WTC11 (cell line): ENCODE measurements at regions not wholly inside any gene's neighbourhood (a gene's known extent, or its start where the extent isn't known, plus 50 kb on each side); places are given as distances from the start of the nearest gene placed in this dataset.

ENCODE experiments used
- ATAC-seq: fragments of 200-7000 bp; cut with Tn5 transposase; 2 replicates; pipeline ENCODE4 v1.10.0; 2021; ENCODE audit warnings: mild to moderate bottlenecking, moderate library complexity
- CTCF ChIA-PET: fragments of 300-600 bp; sonication (Branson Sonifier 250); formaldehyde crosslinking; loops from one replicate; lab custom pipeline; 2021; ENCODE audit warnings: antibody characterized with exemption; lab: Charles Lee
- POLR2A ChIA-PET: fragments of 350-600 bp; sonication (Branson Sonifier 250); formaldehyde crosslinking; loops from one replicate; lab custom pipeline; 2021; ENCODE audit warnings: antibody characterized with exemption; lab: Charles Lee
- DNase-seq: peaks from one replicate; pipeline ENCODE4 v3.0.0; 2021; ENCODE audit warnings: low spot score
- H3K27ac Mint-ChIP-seq: 2 replicates; pipeline ENCODE4 v1.8.0; 2021; ENCODE audit warnings: mixed read lengths
- H3K27me3 Mint-ChIP-seq: 2 replicates; pipeline ENCODE4 v1.8.0; 2021; ENCODE audit warnings: low read depth, mild to moderate bottlenecking, moderate library complexity, mixed read lengths
- H3K36me3 Mint-ChIP-seq: 2 replicates; pipeline ENCODE4 v1.8.0; 2021; ENCODE audit warnings: mixed read lengths
- H3K4me1 Mint-ChIP-seq: 2 replicates; pipeline ENCODE4 v1.8.0; 2022; ENCODE audit warnings: mixed read lengths
- H3K4me3 Mint-ChIP-seq: 2 replicates; pipeline ENCODE4 v1.8.0; 2021; ENCODE audit warnings: mild to moderate bottlenecking, moderate library complexity, mixed read lengths
- H3K9me3 Mint-ChIP-seq: 2 replicates; pipeline ENCODE4 v1.8.0; 2021; ENCODE audit warnings: mixed read lengths
- GABPB1 ChIP-seq: sonication (generic); formaldehyde crosslinking; IDR thresholded peaks from 2 replicates; pipeline ENCODE4 v1.8.1; 2023; ENCODE audit warnings: mild to moderate bottlenecking, missing genetic modification reagents
- HMGA2 ChIP-seq: fragments of 250-450 bp; sonication (Bioruptor Pico); IDR thresholded peaks from 2 replicates; pipeline ENCODE4 v1.4.0; 2021; ENCODE audit warnings: mild to moderate bottlenecking, moderate library complexity
- KAT7 ChIP-seq: sonication (generic); formaldehyde crosslinking; IDR thresholded peaks from 2 replicates; pipeline ENCODE4 v1.8.1; 2023; ENCODE audit warnings: missing genetic modification reagents, mild to moderate bottlenecking, borderline replicate concordance
- NFYB ChIP-seq: sonication (generic); formaldehyde crosslinking; conservative IDR thresholded peaks from 2 replicates; pipeline ENCODE4 v1.8.0; 2022; ENCODE audit warnings: low read depth, missing genetic modification reagents
- NR3C1 ChIP-seq: sonication (generic); formaldehyde crosslinking; conservative IDR thresholded peaks from 2 replicates; pipeline ENCODE4 v1.8.1; 2023; ENCODE audit warnings: low read depth, mild to moderate bottlenecking, missing genetic modification reagents
- RORB ChIP-seq: fragments of 250-450 bp; sonication (Bioruptor Pico); IDR thresholded peaks from 2 replicates; pipeline ENCODE4 v1.9.0; 2021; ENCODE audit warnings: mild to moderate bottlenecking
- SOX15 ChIP-seq: fragments of 250-450 bp; sonication (Bioruptor Pico); IDR thresholded peaks from 2 replicates; pipeline ENCODE4 v1.9.0; 2021; ENCODE audit warnings: mild to moderate bottlenecking
- SP1 ChIP-seq: sonication (generic); formaldehyde crosslinking; conservative IDR thresholded peaks from 2 replicates; pipeline ENCODE4 v1.8.1; 2022; ENCODE audit warnings: missing genetic modification reagents
- TCF7 ChIP-seq: sonication (generic); formaldehyde crosslinking; IDR thresholded peaks from 2 replicates; pipeline ENCODE4 v1.8.0; 2022; ENCODE audit warnings: mild to moderate bottlenecking, low read depth, missing genetic modification reagents, moderate library complexity
- TEAD1 ChIP-seq: sonication (generic); formaldehyde crosslinking; IDR thresholded peaks from 2 replicates; pipeline ENCODE4 v1.8.0; 2022; ENCODE audit warnings: mild to moderate bottlenecking, missing genetic modification reagents
- ZNF219 ChIP-seq: sonication (generic); formaldehyde crosslinking; IDR thresholded peaks from 2 replicates; pipeline ENCODE4 v1.8.0; 2023; ENCODE audit warnings: missing genetic modification reagents, mild to moderate bottlenecking, borderline replicate concordance
- ZNF423 ChIP-seq: fragments of 250-450 bp; sonication (Bioruptor Pico); IDR thresholded peaks from 2 replicates; pipeline ENCODE4 v2.1.2; 2022; ENCODE audit warnings: mild to moderate bottlenecking, moderate library complexity
- TF ChIP-seq, protein P1 (sequence below): fragments of 250-450 bp; sonication (Bioruptor Pico); IDR thresholded peaks from 2 replicates; pipeline ENCODE4 v1.9.0; 2021; ENCODE audit warnings: mild to moderate bottlenecking
- TF ChIP-seq, protein P2 (sequence below): fragments of 250-450 bp; sonication (Bioruptor Pico); IDR thresholded peaks from 2 replicates; pipeline ENCODE4 v1.9.0; 2021; ENCODE audit warnings: mild to moderate bottlenecking
- TF ChIP-seq, protein P3 (sequence below): fragments of 250-450 bp; sonication (Bioruptor Pico); IDR thresholded peaks from 2 replicates; pipeline ENCODE4 v2.1.2; 2022; ENCODE audit warnings: mild to moderate bottlenecking, moderate library complexity
- TF ChIP-seq, protein P4 (sequence below): sonication (generic); formaldehyde crosslinking; IDR thresholded peaks from 2 replicates; pipeline ENCODE4 v1.8.0; 2022; ENCODE audit warnings: mild to moderate bottlenecking, missing genetic modification reagents
- TF ChIP-seq, protein P5 (sequence below): sonication (generic); formaldehyde crosslinking; IDR thresholded peaks from 2 replicates; pipeline ENCODE4 v1.8.0; 2022; ENCODE audit warnings: mild to moderate bottlenecking, missing genetic modification reagents

DNA sequence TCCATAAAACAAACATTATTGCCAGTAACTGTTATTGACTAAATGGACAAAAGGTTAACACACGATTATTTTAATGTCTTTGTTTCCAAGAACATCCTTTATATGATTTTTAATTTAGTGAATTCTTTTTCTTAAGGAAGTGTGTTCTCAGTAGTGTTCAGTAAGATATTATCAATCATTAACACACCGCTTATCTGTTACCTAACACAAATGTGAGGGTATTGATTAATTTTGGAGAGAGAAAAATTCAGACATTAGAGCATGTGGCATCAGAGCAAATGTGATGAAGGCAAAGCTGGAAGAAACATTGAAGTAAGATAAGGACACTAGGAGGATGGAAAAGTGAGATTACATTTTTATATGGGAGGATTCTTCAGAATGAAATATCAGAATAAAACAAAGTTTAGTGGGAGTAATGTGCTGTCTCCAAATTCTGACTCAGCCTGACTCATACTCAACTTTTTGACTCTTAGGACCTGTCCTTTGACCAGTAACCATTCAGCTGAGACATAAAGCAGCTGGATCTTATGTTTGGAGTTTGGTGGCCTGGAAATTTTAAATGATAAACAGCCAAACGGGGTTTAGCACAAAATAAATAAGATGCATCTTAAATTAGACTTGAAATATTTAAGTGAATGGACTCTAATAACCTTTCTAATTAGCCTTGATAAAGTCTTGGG lies 348.6 kb downstream of the CD109 start (continued):
- TF ChIP-seq SP1 (CRISPR knock-in tag) (no peak), NR3C1 (CRISPR knock-in tag) (no peak), ZNF423 (CRISPR knock-in tag) (no peak), HMGA2 (no peak), GABPB1 (no peak), TCF7 (CRISPR knock-in tag) (no peak), SOX15 (CRISPR knock-in tag) (no peak), RORB (CRISPR knock-in tag) (no peak)
- TF ChIP-seq, protein P1, sequence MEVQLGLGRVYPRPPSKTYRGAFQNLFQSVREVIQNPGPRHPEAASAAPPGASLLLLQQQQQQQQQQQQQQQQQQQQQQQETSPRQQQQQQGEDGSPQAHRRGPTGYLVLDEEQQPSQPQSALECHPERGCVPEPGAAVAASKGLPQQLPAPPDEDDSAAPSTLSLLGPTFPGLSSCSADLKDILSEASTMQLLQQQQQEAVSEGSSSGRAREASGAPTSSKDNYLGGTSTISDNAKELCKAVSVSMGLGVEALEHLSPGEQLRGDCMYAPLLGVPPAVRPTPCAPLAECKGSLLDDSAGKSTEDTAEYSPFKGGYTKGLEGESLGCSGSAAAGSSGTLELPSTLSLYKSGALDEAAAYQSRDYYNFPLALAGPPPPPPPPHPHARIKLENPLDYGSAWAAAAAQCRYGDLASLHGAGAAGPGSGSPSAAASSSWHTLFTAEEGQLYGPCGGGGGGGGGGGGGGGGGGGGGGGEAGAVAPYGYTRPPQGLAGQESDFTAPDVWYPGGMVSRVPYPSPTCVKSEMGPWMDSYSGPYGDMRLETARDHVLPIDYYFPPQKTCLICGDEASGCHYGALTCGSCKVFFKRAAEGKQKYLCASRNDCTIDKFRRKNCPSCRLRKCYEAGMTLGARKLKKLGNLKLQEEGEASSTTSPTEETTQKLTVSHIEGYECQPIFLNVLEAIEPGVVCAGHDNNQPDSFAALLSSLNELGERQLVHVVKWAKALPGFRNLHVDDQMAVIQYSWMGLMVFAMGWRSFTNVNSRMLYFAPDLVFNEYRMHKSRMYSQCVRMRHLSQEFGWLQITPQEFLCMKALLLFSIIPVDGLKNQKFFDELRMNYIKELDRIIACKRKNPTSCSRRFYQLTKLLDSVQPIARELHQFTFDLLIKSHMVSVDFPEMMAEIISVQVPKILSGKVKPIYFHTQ (CRISPR knock-in tag), result no peak
- TF ChIP-seq, protein P2, sequence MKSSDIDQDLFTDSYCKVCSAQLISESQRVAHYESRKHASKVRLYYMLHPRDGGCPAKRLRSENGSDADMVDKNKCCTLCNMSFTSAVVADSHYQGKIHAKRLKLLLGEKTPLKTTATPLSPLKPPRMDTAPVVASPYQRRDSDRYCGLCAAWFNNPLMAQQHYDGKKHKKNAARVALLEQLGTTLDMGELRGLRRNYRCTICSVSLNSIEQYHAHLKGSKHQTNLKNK (CRISPR knock-in tag), result no peak
- TF ChIP-seq, protein P3, sequence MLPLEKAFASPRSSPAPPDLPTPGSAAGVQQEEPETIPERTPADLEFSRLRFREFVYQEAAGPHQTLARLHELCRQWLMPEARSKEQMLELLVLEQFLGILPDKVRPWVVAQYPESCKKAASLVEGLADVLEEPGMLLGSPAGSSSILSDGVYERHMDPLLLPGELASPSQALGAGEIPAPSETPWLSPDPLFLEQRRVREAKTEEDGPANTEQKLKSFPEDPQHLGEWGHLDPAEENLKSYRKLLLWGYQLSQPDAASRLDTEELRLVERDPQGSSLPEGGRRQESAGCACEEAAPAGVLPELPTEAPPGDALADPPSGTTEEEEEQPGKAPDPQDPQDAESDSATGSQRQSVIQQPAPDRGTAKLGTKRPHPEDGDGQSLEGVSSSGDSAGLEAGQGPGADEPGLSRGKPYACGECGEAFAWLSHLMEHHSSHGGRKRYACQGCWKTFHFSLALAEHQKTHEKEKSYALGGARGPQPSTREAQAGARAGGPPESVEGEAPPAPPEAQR (CRISPR knock-in tag), result no peak

DNA sequence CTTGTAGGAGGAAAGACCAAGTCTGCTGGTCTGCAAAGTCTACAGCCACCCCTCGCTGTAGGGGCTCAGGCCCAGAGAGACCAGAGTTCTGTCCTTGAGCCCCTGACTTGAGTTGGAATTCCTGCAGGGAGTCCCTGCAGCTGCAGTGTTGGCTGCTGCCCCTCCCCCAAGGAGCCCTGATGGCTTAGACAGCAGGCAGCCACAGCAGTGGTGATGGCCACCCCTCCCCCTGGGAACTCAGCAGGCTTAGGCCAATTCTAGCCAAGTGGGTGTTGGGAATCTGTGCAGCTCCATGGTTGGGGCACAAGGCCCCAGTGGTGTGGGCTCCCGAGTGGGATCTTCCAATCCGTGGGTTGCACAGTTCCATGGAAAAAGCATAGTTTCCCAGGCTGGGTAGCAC lies 345.4 kb downstream of the CD109 start:
- peak; percentile 84 for ATAC-seq
- H3K4me1 Mint-ChIP-seq, result peaks cover 14% of the 10 kb centered on the region
- POLR2A ChIA-PET, result no interaction called here
- H3K36me3 Mint-ChIP-seq, result peaks cover 11% of the 10 kb centered on the region
- DNase-seq, result peak; percentile 53
- TF ChIP-seq KAT7 (CRISPR knock-in tag), result no peak
- TF ChIP-seq, protein P4, sequence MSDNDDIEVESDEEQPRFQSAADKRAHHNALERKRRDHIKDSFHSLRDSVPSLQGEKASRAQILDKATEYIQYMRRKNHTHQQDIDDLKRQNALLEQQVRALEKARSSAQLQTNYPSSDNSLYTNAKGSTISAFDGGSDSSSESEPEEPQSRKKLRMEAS, result no peak
- TF ChIP-seq, protein P5, sequence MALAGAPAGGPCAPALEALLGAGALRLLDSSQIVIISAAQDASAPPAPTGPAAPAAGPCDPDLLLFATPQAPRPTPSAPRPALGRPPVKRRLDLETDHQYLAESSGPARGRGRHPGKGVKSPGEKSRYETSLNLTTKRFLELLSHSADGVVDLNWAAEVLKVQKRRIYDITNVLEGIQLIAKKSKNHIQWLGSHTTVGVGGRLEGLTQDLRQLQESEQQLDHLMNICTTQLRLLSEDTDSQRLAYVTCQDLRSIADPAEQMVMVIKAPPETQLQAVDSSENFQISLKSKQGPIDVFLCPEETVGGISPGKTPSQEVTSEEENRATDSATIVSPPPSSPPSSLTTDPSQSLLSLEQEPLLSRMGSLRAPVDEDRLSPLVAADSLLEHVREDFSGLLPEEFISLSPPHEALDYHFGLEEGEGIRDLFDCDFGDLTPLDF (CRISPR knock-in tag), result no peak
- TF ChIP-seq TEAD1, result no peak
- TF ChIP-seq ZNF219 (CRISPR knock-in tag), result no peak
- TF ChIP-seq, protein P1 (CRISPR knock-in tag), result no peak
- TF ChIP-seq ZNF423 (CRISPR knock-in tag), result peak; percentile 47; the same call in 1 of the 2 replicates
- no peak for TF ChIP-seq NFYB (CRISPR knock-in tag)
- 0 out of 2 replicates have a peak, but pooled peaks cover 3% of the 10 kb centered on the region for H3K27me3 Mint-ChIP-seq
- no peak overlapping the region for H3K4me3 Mint-ChIP-seq
- no peak overlapping the region for H3K27ac Mint-ChIP-seq
- peaks cover 42% of the 10 kb centered on the region for H3K9me3 Mint-ChIP-seq
- CTCF ChIA-PET, result no interaction called here
